ENCODE measurements at regions not wholly inside any gene's neighbourhood (a gene's known extent, or its start where the extent isn't known, plus 50 kb on each side); places are given as distances from the start of the nearest gene placed in this dataset.

- Mint-ChIP-seq H3K4me3 (no peak overlapping the region), H3K4me1 (no peaks in the 10 kb centered on the region), H3K9me3 (no peaks in the 10 kb centered on the region), H3K36me3 (no peaks in the 10 kb centered on the region), H3K27me3 (peaks cover 19 to 29% of the 10 kb centered on the region in 2 donors), H3K27ac (no peak overlapping the region)
- ATAC-seq (replicated peaks in 1 of 4) (no peak), DNase-seq (no peak)
- Histone ChIP-seq H3K4me3 (ENCODE audit: control insufficient read depth in 1 of 2, extremely low read depth in 1 of 2, low read length in 1 of 2) (no peak overlapping the region), H3K9me3 (no peaks in the 10 kb centered on the region), H3K27ac (ENCODE audit: low read length) (no peak overlapping the region), H3K27me3 (replicated peaks in 1 of 2; ENCODE audit: control insufficient read depth in 2 of 2, extremely low read depth in 1 of 2, insufficient read depth in 2 of 2, low read length in 1 of 2) (peaks cover 0 to 5% of the 10 kb centered on the region in 2 experiments), H3K36me3 (ENCODE audit: control insufficient read depth in 2 of 2, extremely low read depth in 1 of 2, insufficient read depth in 1 of 2, low read length in 1 of 2) (no peaks in the 10 kb centered on the region), H3K4me1 (ENCODE audit: control insufficient read depth in 1 of 2, extremely low read depth in 1 of 2, insufficient read depth in 2 of 2, low read length in 2 of 2) (no peaks in the 10 kb centered on the region)
- WGBS (ENCODE audit: insufficient coverage), result 79% methylated on average over 1 of the region's 1 CpG
- ChIA-PET CTCF (no interaction called here), POLR2A (interaction anchor here in 1 of 2 donors (0.5 kb wide), 1 partner anchor 391 kb away, joined by 3 read pairs; no protein-coding TSS in a partner anchor)
Observed at GRCh38 chr14:54325766-54326165, 71.0 kb upstream of the CDKN3 start.

GRCh38 chr14:54329082-54329695, 67.6 kb upstream of the CDKN3 start:
- no peak overlapping the region for H3K27ac Mint-ChIP-seq
- DNase-seq (peak in 1 of 35 experiments; percentile 7), ATAC-seq (replicated peaks in 1 of 4) (no peak)
- no peaks in the 10 kb centered on the region for H3K36me3 Mint-ChIP-seq
- H3K4me3 Mint-ChIP-seq, result no peak overlapping the region
- no peaks in the 10 kb centered on the region for H3K9me3 ChIP-seq
- H3K27me3 ChIP-seq (replicated peaks in 1 of 2; ENCODE audit: control insufficient read depth in 2 of 2, extremely low read depth in 1 of 2, insufficient read depth in 2 of 2, low read length in 1 of 2), result peaks cover 2 to 3% of the 10 kb centered on the region in 2 experiments
- 18% methylated on average over 7 of the region's 11 CpGs for WGBS (ENCODE audit: insufficient coverage)
- H3K4me1 ChIP-seq (ENCODE audit: control insufficient read depth in 1 of 2, extremely low read depth in 1 of 2, insufficient read depth in 2 of 2, low read length in 2 of 2), result no peaks in the 10 kb centered on the region
- no peak overlapping the region for H3K4me3 ChIP-seq (ENCODE audit: control insufficient read depth in 1 of 2, extremely low read depth in 1 of 2, low read length in 1 of 2)
- no peaks in the 10 kb centered on the region for H3K4me1 Mint-ChIP-seq
- H3K27ac ChIP-seq (ENCODE audit: low read length), result no peak overlapping the region
- POLR2A ChIA-PET, result no interaction called here
- peaks cover 18 to 42% of the 10 kb centered on the region in 2 donors for H3K27me3 Mint-ChIP-seq
- CTCF ChIA-PET, result interaction anchor here in 1 of 2 donors (0.5 to 0.6 kb wide), 2 partner anchors 47 to 425 kb away, joined by 4 read pairs; no protein-coding TSS in a partner anchor
- H3K36me3 ChIP-seq (ENCODE audit: control insufficient read depth in 2 of 2, extremely low read depth in 1 of 2, insufficient read depth in 1 of 2, low read length in 1 of 2), result no peaks in the 10 kb centered on the region
- H3K9me3 Mint-ChIP-seq, result no peaks in the 10 kb centered on the region

- H3K27ac Mint-ChIP-seq, result no peak overlapping the region
- no peaks in the 10 kb centered on the region for H3K9me3 ChIP-seq
- no peak overlapping the region for H3K27ac ChIP-seq (ENCODE audit: low read length)
- no peaks in the 10 kb centered on the region for H3K9me3 Mint-ChIP-seq
- 100% methylated on average over 1 of the region's 5 CpGs for WGBS (ENCODE audit: insufficient coverage)
- no peaks in the 10 kb centered on the region for H3K4me1 Mint-ChIP-seq
- H3K36me3 ChIP-seq (ENCODE audit: control insufficient read depth in 2 of 2, extremely low read depth in 1 of 2, insufficient read depth in 1 of 2, low read length in 1 of 2), result no peaks in the 10 kb centered on the region
- no peak overlapping the region for H3K4me3 ChIP-seq (ENCODE audit: control insufficient read depth in 1 of 2, extremely low read depth in 1 of 2, low read length in 1 of 2)
- POLR2A ChIA-PET, result no interaction called here
- peaks cover 16 to 43% of the 10 kb centered on the region in 2 donors for H3K27me3 Mint-ChIP-seq
- ATAC-seq (replicated peaks in 1 of 4), result no peak
- H3K4me1 ChIP-seq (ENCODE audit: control insufficient read depth in 1 of 2, extremely low read depth in 1 of 2, insufficient read depth in 2 of 2, low read length in 2 of 2), result no peaks in the 10 kb centered on the region
- DNase-seq, result no peak
- H3K36me3 Mint-ChIP-seq, result no peaks in the 10 kb centered on the region
- H3K4me3 Mint-ChIP-seq, result no peak overlapping the region
- CTCF ChIA-PET, result no interaction called here
- peaks cover 2 to 3% of the 10 kb centered on the region in 2 experiments for H3K27me3 ChIP-seq (replicated peaks in 1 of 2; ENCODE audit: control insufficient read depth in 2 of 2, extremely low read depth in 1 of 2, insufficient read depth in 2 of 2, low read length in 1 of 2)
Observed at GRCh38 chr14:54330876-54331275, 65.9 kb upstream of the CDKN3 start.

- peaks cover 16 to 46% of the 10 kb centered on the region in 2 donors for H3K27me3 Mint-ChIP-seq
- ATAC-seq (replicated peaks in 1 of 4) (no peak), DNase-seq (no peak)
- POLR2A ChIA-PET, result no interaction called here
- H3K4me1 ChIP-seq (ENCODE audit: control insufficient read depth in 1 of 2, extremely low read depth in 1 of 2, insufficient read depth in 2 of 2, low read length in 2 of 2), result no peaks in the 10 kb centered on the region
- H3K4me1 Mint-ChIP-seq, result no peaks in the 10 kb centered on the region
- H3K27me3 ChIP-seq (replicated peaks in 1 of 2; ENCODE audit: control insufficient read depth in 2 of 2, extremely low read depth in 1 of 2, insufficient read depth in 2 of 2, low read length in 1 of 2), result peaks cover 0 to 2% of the 10 kb centered on the region in 2 experiments
- CTCF ChIA-PET, result no interaction called here
- H3K36me3 ChIP-seq (ENCODE audit: control insufficient read depth in 2 of 2, extremely low read depth in 1 of 2, insufficient read depth in 1 of 2, low read length in 1 of 2), result no peaks in the 10 kb centered on the region
- WGBS (ENCODE audit: insufficient coverage), result 72% methylated on average over 4 of the region's 5 CpGs
- H3K4me3 Mint-ChIP-seq, result no peak overlapping the region
- no peak overlapping the region for H3K4me3 ChIP-seq (ENCODE audit: control insufficient read depth in 1 of 2, extremely low read depth in 1 of 2, low read length in 1 of 2)
- no peaks in the 10 kb centered on the region for H3K36me3 Mint-ChIP-seq
- H3K9me3 ChIP-seq, result no peaks in the 10 kb centered on the region
- no peak overlapping the region for H3K27ac Mint-ChIP-seq
- H3K9me3 Mint-ChIP-seq, result no peaks in the 10 kb centered on the region
- no peak overlapping the region for H3K27ac ChIP-seq (ENCODE audit: low read length)
Observed at GRCh38 chr14:54331516-54331915, 65.3 kb upstream of the CDKN3 start.

- DNase-seq (no peak), ATAC-seq (replicated peaks in 1 of 4) (no peak)
- Mint-ChIP-seq H3K4me1 (no peaks in the 10 kb centered on the region), H3K27me3 (peaks cover 13 to 41% of the 10 kb centered on the region in 2 donors), H3K9me3 (no peaks in the 10 kb centered on the region), H3K4me3 (no peak overlapping the region), H3K36me3 (no peaks in the 10 kb centered on the region), H3K27ac (no peak overlapping the region)
- 80% methylated on average over 1 of the region's 6 CpGs for WGBS (ENCODE audit: insufficient coverage)
- Histone ChIP-seq H3K27ac (ENCODE audit: low read length) (no peak overlapping the region), H3K27me3 (replicated peaks in 1 of 2; ENCODE audit: control insufficient read depth in 2 of 2, extremely low read depth in 1 of 2, insufficient read depth in 2 of 2, low read length in 1 of 2) (peaks cover 2% of the 10 kb centered on the region in 2 experiments), H3K9me3 (no peaks in the 10 kb centered on the region), H3K4me1 (ENCODE audit: control insufficient read depth in 1 of 2, extremely low read depth in 1 of 2, insufficient read depth in 2 of 2, low read length in 2 of 2) (no peaks in the 10 kb centered on the region), H3K4me3 (ENCODE audit: control insufficient read depth in 1 of 2, extremely low read depth in 1 of 2, low read length in 1 of 2) (no peak overlapping the region), H3K36me3 (ENCODE audit: control insufficient read depth in 2 of 2, extremely low read depth in 1 of 2, insufficient read depth in 1 of 2, low read length in 1 of 2) (no peaks in the 10 kb centered on the region)
- ChIA-PET POLR2A (no interaction called here), CTCF (no interaction called here)
Observed at GRCh38 chr14:54332490-54332889, 64.3 kb upstream of the CDKN3 start.

- no peaks in the 10 kb centered on the region for H3K36me3 ChIP-seq (ENCODE audit: control insufficient read depth in 2 of 2, extremely low read depth in 1 of 2, insufficient read depth in 1 of 2, low read length in 1 of 2)
- H3K27me3 Mint-ChIP-seq, result peaks cover 18 to 44% of the 10 kb centered on the region in 2 donors
- H3K27ac ChIP-seq (ENCODE audit: low read length), result no peak overlapping the region
- no peaks in the 10 kb centered on the region for H3K9me3 Mint-ChIP-seq
- no peaks in the 10 kb centered on the region for H3K36me3 Mint-ChIP-seq
- CTCF ChIA-PET, result no interaction called here
- no peaks in the 10 kb centered on the region for H3K4me1 ChIP-seq (ENCODE audit: control insufficient read depth in 1 of 2, extremely low read depth in 1 of 2, insufficient read depth in 2 of 2, low read length in 2 of 2)
- no peak overlapping the region for H3K27ac Mint-ChIP-seq
- peaks cover 2% of the 10 kb centered on the region in 2 experiments for H3K27me3 ChIP-seq (replicated peaks in 1 of 2; ENCODE audit: control insufficient read depth in 2 of 2, extremely low read depth in 1 of 2, insufficient read depth in 2 of 2, low read length in 1 of 2)
- POLR2A ChIA-PET, result no interaction called here
- ATAC-seq (replicated peaks in 1 of 4) (no peak), DNase-seq (no peak)
- no peaks in the 10 kb centered on the region for H3K4me1 Mint-ChIP-seq
- no CpG with 5 or more reads among the region's 4 CpGs for WGBS (ENCODE audit: insufficient coverage)
- no peaks in the 10 kb centered on the region for H3K9me3 ChIP-seq
- H3K4me3 Mint-ChIP-seq, result no peak overlapping the region
- no peak overlapping the region for H3K4me3 ChIP-seq (ENCODE audit: control insufficient read depth in 1 of 2, extremely low read depth in 1 of 2, low read length in 1 of 2)
Observed at GRCh38 chr14:54333511-54333910, 63.3 kb upstream of the CDKN3 start.
